K562 (cell line): ENCODE measurements at regions not wholly inside any gene's neighbourhood (a gene's known extent, or its start where the extent isn't known, plus 50 kb on each side); places are given as distances from the start of the nearest gene placed in this dataset.

Experiments used
- ATAC-seq: fragments of 200-7000 bp; cut with Tn5 transposase; 3 replicates; pipeline ENCODE4 v1.9.1; 2020; ENCODE audit warnings: moderate library complexity
- BruUV-seq: library from RNA; stranded (reverse); fragments of 400-500 nt; replicated peaks from 2 replicates; lab custom pipeline; 2021; lab: Mats Ljungman, UMichigan
- CTCF ChIA-PET: fragments of 300-600 bp; formaldehyde crosslinking; extraction: SDS; loops from one replicate; lab custom pipeline; 2021; ENCODE audit warnings: low intra/inter-chr PET ratio; lab: Yijun Ruan, JAX
- POLR2A ChIA-PET: fragments of 300-600, 350-650 bp; sonication (Branson Sonifier 250); formaldehyde crosslinking; extraction: SDS; loops from one replicate; lab custom pipeline; 2021; ENCODE audit warnings: antibody characterized with exemption, inconsistent platforms; lab: Yijun Ruan, JAX
- DNase-seq, 4 experiments: peaks; one replicate each; pipeline versions ENCODE4 v3.0.0 to v3.0.0-alpha.2; 2011 to 2018; ENCODE audit warnings: low spot score in 3 of 4, mixed read lengths in 3 of 4; ENCODE audit errors: extremely low read depth in 1 of 4
- FAIRE-seq: peaks from 2 replicates; lab custom pipeline; 2011; peaks lifted over from hg19 to GRCh38; lab: Jason Lieb, UNC
- H2AFZ ChIP-seq: 2 replicates; pipeline ENCODE4 v1.6.0; 2011; ENCODE audit warnings: low read depth, low read length, control low read depth, inconsistent platforms
- H3K27ac ChIP-seq: fragments of 200-600 bp; 3 replicates; pipeline ENCODE4 v1.8.0; 2011; ENCODE audit warnings: low read depth, mild to moderate bottlenecking, control low read depth, inconsistent platforms, low read length, moderate library complexity, mixed read lengths; ENCODE audit errors: extremely low read depth
- H3K27me3 ChIP-seq, 2 experiments: fragments of 300-600 bp in 1 of 2; 2 replicates in 1 of 2; 3 replicates in 1 of 2; pipeline versions ENCODE4 v1.6.0 to v1.8.0; 2011; ENCODE audit warnings: inconsistent platforms in 2 of 2, low read length in 2 of 2, mild to moderate bottlenecking in 1 of 2, mixed read lengths in 1 of 2, moderate library complexity in 1 of 2; ENCODE audit not compliant: control insufficient read depth in 2 of 2, insufficient read depth in 2 of 2
- H3K36me3 ChIP-seq: fragments of 300-600 bp; 3 replicates; pipeline ENCODE4 v1.8.0; 2011; ENCODE audit warnings: mild to moderate bottlenecking, low read length, inconsistent platforms; ENCODE audit not compliant: control insufficient read depth, insufficient read depth
- H3K4me1 ChIP-seq, 2 experiments: fragments of 200-600 bp in 1 of 2; replicated peaks in 1 of 2; 2 replicates in 1 of 2; 3 replicates in 1 of 2; pipeline versions ENCODE4 v1.5.1 to v1.8.0; 2011; ENCODE audit warnings: inconsistent platforms in 2 of 2, low read length in 2 of 2, mild to moderate bottlenecking in 1 of 2, mixed read lengths in 1 of 2, moderate library complexity in 1 of 2; ENCODE audit not compliant: control insufficient read depth in 2 of 2, insufficient read depth in 2 of 2
- H3K4me2 ChIP-seq: 2 replicates; pipeline ENCODE4 v1.6.1; 2011; ENCODE audit warnings: low read length, control low read depth, inconsistent platforms, mixed read lengths; ENCODE audit not compliant: insufficient read depth
- H3K4me3 ChIP-seq: fragments of 200-600 bp; sonication (generic), shearing (Covaris generic); 2 replicates; pipeline ENCODE4 v1.5.1; 2016; ENCODE audit warnings: control low read depth, inconsistent platforms
- H3K79me2 ChIP-seq: fragments of 200-600 bp; 3 replicates; pipeline ENCODE4 v1.8.0; 2011; ENCODE audit warnings: low read length, inconsistent platforms; ENCODE audit not compliant: control insufficient read depth, insufficient read depth
- H3K9ac ChIP-seq, 2 experiments: 2 replicates each; pipeline versions ENCODE4 v1.6.0 to v1.6.1; 2011; ENCODE audit warnings: low read depth in 2 of 2, low read length in 2 of 2, control low read depth in 1 of 2, inconsistent platforms in 1 of 2, mild to moderate bottlenecking in 1 of 2, mixed read lengths in 1 of 2; ENCODE audit not compliant: insufficient read depth in 1 of 2
- H3K9me1 ChIP-seq: one replicate; pipeline ENCODE4 v1.6.0; 2011; ENCODE audit warnings: inconsistent platforms, mild to moderate bottlenecking, low read length, moderate library complexity; ENCODE audit not compliant: control insufficient read depth, insufficient read depth
- H3K9me3 ChIP-seq: replicated peaks from 2 replicates; pipeline ENCODE4 v1.5.1; 2011; ENCODE audit warnings: low read depth, low read length, inconsistent platforms; ENCODE audit not compliant: control insufficient read depth, insufficient read depth
- H4K20me1 ChIP-seq: replicated peaks from 2 replicates; pipeline ENCODE4 v1.6.1; 2011; ENCODE audit warnings: low read length, inconsistent platforms, mixed read lengths; ENCODE audit not compliant: control insufficient read depth, insufficient read depth
- ARID1B ChIP-seq: fragments of 450-650 bp; IDR thresholded peaks from 2 replicates; pipeline ENCODE4 v1.6.1; 2016; ENCODE audit warnings: antibody characterized with exemption, mild to moderate bottlenecking, inconsistent platforms
- CREM ChIP-seq: IDR thresholded peaks from 2 replicates; pipeline ENCODE4 v1.6.1; 2014; ENCODE audit warnings: antibody characterized with exemption, low read depth
- CUX1 ChIP-seq: fragments of 200-800 bp; sonication (Bioruptor generic); IDR thresholded peaks from 2 replicates; pipeline ENCODE4 v1.6.1; 2016; ENCODE audit warnings: missing genetic modification characterization, missing compliant biosample characterization
- MAFF ChIP-seq: IDR thresholded peaks from 2 replicates; pipeline ENCODE4 v1.6.1; 2012; ENCODE audit warnings: low read length, improper control_type of control experiment
- NCOR1 ChIP-seq: fragments of 450-650 bp; IDR thresholded peaks from 2 replicates; pipeline ENCODE4 v1.6.1; 2016; ENCODE audit warnings: mild to moderate bottlenecking, moderate library complexity
- NFIX ChIP-seq: fragments of 250-450 bp; sonication (Bioruptor Pico); IDR thresholded peaks from 2 replicates; pipeline ENCODE4 v1.4.0; 2020; ENCODE audit warnings: low read depth, mild to moderate bottlenecking, moderate library complexity
- SIN3B ChIP-seq: fragments of 450-650 bp; IDR thresholded peaks from 2 replicates; pipeline ENCODE4 v1.6.1; 2017; ENCODE audit warnings: low read depth, mild to moderate bottlenecking, moderate library complexity
- SRSF1 ChIP-seq: fragments of 200-400 bp; formaldehyde crosslinking; IDR thresholded peaks from 2 replicates; pipeline ENCODE4 v1.6.1; 2017; ENCODE audit warnings: mild to moderate bottlenecking, low read depth, low read length, moderate library complexity
- STAT5B ChIP-seq: fragments of 250-450 bp; sonication (Bioruptor Pico); IDR thresholded peaks from 2 replicates; pipeline ENCODE4 v1.8.0; 2021; ENCODE audit warnings: mild to moderate bottlenecking, inconsistent platforms
- ZNF324 ChIP-seq: fragments of 250-450 bp; sonication (Bioruptor Pico); IDR thresholded peaks from 2 replicates; pipeline ENCODE4 v1.4.0; 2020; ENCODE audit warnings: mild to moderate bottlenecking
- whole genome bisulfite sequencing: fragments of 100-300 bp; shearing (Covaris generic); methylation state at CpG from one replicate; pipeline ENCODE4 v1.1.6; 2016; ENCODE audit warnings: low coverage, mixed read lengths; ENCODE audit not compliant: insufficient coverage; ENCODE audit errors: missing lambda C conversion rate; 5-methylcytosine and 5-hydroxymethylcytosine counted together
- in situ Hi-C: fragments of 300-500 bp; cut with MboI; formaldehyde crosslinking; loops from 4 replicates; pipeline ENCODE4 v1.15.0; 2018; ENCODE audit warnings: inconsistent platforms, mixed read lengths
- intact Hi-C: fragments of 100-400 bp; cut with micrococcal nuclease; formaldehyde crosslinking; loops from 2 replicates; pipeline ENCODE4 v1.14.2; 2022
- TF ChIP-seq, protein P1 (sequence below): IDR thresholded peaks from 2 replicates; pipeline ENCODE4 v1.6.1; 2014; ENCODE audit warnings: antibody characterized with exemption
- TF ChIP-seq, protein P2 (sequence below), 2 experiments: fragments of 450-650 bp in 1 of 2; IDR thresholded peaks; 2 replicates each; pipeline ENCODE4 v1.6.1; 2011 to 2017; ENCODE audit warnings: low read depth in 2 of 2, antibody characterized with exemption in 1 of 2, borderline replicate concordance in 1 of 2, low read length in 1 of 2, mild to moderate bottlenecking in 1 of 2, mixed read lengths in 1 of 2; ENCODE audit not compliant: control insufficient read depth in 1 of 2

- Histone ChIP-seq H3K79me2 (no peaks in the 10 kb centered on the region), H4K20me1 (no peaks in the 10 kb centered on the region), H2AFZ (no peak overlapping the region), H3K9ac (no peak overlapping the region), H3K36me3 (no peaks in the 10 kb centered on the region), H3K9me1 (no peaks in the 10 kb centered on the region), H3K4me2 (no peak overlapping the region), H3K4me1 (no peaks in the 10 kb centered on the region), H3K9me3 (no peaks in the 10 kb centered on the region), H3K27me3 (no peaks in the 10 kb centered on the region), H3K27ac (no peak overlapping the region), H3K4me3 (no peak overlapping the region)
- no TSS peak for BruUV-seq
- no peak for DNase-seq
- ATAC-seq = no peak
- CTCF ChIA-PET = no interaction called here
- POLR2A ChIA-PET = no interaction called here
- FAIRE-seq = no peak
- in situ Hi-C loops = no loop called here
- WGBS = 0% methylated on average over 7 of the region's 10 CpGs
- intact Hi-C loops = no loop called here
- TF ChIP-seq NFIX = no peak
- no peak for TF ChIP-seq ARID1B
- TF ChIP-seq SIN3B = no peak
- no peak for TF ChIP-seq NCOR1
- TF ChIP-seq, protein P1, sequence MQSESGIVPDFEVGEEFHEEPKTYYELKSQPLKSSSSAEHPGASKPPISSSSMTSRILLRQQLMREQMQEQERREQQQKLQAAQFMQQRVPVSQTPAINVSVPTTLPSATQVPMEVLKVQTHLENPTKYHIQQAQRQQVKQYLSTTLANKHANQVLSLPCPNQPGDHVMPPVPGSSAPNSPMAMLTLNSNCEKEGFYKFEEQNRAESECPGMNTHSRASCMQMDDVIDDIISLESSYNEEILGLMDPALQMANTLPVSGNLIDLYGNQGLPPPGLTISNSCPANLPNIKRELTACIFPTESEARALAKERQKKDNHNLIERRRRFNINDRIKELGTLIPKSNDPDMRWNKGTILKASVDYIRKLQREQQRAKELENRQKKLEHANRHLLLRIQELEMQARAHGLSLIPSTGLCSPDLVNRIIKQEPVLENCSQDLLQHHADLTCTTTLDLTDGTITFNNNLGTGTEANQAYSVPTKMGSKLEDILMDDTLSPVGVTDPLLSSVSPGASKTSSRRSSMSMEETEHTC = no peak
- TF ChIP-seq CUX1 (CRISPR knock-in tag) = no peak
- TF ChIP-seq, protein P2, sequence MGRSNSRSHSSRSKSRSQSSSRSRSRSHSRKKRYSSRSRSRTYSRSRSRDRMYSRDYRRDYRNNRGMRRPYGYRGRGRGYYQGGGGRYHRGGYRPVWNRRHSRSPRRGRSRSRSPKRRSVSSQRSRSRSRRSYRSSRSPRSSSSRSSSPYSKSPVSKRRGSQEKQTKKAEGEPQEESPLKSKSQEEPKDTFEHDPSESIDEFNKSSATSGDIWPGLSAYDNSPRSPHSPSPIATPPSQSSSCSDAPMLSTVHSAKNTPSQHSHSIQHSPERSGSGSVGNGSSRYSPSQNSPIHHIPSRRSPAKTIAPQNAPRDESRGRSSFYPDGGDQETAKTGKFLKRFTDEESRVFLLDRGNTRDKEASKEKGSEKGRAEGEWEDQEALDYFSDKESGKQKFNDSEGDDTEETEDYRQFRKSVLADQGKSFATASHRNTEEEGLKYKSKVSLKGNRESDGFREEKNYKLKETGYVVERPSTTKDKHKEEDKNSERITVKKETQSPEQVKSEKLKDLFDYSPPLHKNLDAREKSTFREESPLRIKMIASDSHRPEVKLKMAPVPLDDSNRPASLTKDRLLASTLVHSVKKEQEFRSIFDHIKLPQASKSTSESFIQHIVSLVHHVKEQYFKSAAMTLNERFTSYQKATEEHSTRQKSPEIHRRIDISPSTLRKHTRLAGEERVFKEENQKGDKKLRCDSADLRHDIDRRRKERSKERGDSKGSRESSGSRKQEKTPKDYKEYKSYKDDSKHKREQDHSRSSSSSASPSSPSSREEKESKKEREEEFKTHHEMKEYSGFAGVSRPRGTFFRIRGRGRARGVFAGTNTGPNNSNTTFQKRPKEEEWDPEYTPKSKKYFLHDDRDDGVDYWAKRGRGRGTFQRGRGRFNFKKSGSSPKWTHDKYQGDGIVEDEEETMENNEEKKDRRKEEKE (IDR thresholded peaks at IDR 0.05; ENCODE audit: borderline replicate concordance in 1 of 2, control insufficient read depth in 1 of 2, low read depth in 2 of 2, low read length in 1 of 2) = no peak
- no peak for TF ChIP-seq ZNF324 (CRISPR knock-in tag)
- no peak for TF ChIP-seq MAFF
- no peak for TF ChIP-seq SRSF1
- TF ChIP-seq CREM = no peak
- TF ChIP-seq STAT5B = no peak
These were observed 84.5 kb upstream of the C10orf90 start for GRCh38 chr10:126754966-126755365.
